Lower leg skin (tissue), 3 donors: ENCODE measurements at regions not wholly inside any gene's neighbourhood (a gene's known extent, or its start where the extent isn't known, plus 50 kb on each side); places are given as distances from the start of the nearest gene placed in this dataset.
"Not testable (repeated sequence)": the region's sequence is repeated elsewhere in the genome, so short reads cannot be mapped to it uniquely, and the experiment has no call there.

Source experiments
- POLR2A ChIP-seq, 2 donors: fragments of 450-650 bp; IDR thresholded peaks; one replicate each; pipeline ENCODE4 v1.6.1; 2016 to 2017; ENCODE audit warnings: antibody characterized with exemption in 2 of 2, mild to moderate bottlenecking in 1 of 2, moderate library complexity in 1 of 2
- TF ChIP-seq, protein P1 (sequence below), 3 donors: fragments of 450-650 bp; IDR thresholded peaks; one replicate each; pipeline ENCODE4 v1.5.1; 2016; ENCODE audit warnings: antibody characterized with exemption in 3 of 3, mild to moderate bottlenecking in 3 of 3, moderate library complexity in 2 of 3

DNA sequence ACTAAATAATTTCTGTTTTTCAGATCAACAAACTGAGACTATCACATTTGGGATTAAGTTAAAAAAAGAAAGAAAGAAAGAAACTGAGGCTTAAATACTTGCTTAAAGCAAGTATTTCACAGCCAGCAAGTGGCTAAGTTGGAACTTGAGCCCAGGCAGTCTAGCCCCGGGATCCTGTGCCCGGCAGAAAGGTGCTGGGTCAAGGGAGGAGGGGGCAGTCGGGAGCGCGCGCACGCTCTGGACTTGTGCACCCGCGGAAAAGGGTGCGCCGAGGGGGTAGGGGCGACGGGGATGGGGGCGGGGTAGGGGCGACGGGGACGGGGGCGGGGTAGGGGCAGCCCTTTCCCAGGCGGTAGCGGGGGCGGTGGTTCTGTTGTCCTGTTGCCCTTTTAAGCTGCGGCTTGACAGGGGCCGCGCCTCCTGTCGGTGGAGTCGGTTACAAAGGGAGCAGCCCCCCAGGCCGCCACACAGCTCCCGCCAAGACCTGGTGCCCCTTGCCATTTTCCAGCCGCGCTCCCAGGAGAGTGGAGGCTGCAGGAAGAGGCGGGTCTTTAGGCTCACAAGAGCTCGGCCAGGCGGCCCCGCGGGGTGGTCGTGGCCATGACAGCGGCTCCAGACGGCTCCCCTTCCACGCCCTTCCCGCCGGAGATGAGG lies 60.6 kb downstream of the GOLGA8T start:
- TF ChIP-seq, protein P1, sequence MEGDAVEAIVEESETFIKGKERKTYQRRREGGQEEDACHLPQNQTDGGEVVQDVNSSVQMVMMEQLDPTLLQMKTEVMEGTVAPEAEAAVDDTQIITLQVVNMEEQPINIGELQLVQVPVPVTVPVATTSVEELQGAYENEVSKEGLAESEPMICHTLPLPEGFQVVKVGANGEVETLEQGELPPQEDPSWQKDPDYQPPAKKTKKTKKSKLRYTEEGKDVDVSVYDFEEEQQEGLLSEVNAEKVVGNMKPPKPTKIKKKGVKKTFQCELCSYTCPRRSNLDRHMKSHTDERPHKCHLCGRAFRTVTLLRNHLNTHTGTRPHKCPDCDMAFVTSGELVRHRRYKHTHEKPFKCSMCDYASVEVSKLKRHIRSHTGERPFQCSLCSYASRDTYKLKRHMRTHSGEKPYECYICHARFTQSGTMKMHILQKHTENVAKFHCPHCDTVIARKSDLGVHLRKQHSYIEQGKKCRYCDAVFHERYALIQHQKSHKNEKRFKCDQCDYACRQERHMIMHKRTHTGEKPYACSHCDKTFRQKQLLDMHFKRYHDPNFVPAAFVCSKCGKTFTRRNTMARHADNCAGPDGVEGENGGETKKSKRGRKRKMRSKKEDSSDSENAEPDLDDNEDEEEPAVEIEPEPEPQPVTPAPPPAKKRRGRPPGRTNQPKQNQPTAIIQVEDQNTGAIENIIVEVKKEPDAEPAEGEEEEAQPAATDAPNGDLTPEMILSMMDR (IDR thresholded peaks at IDR 0.05) = not testable (repeated sequence)
- TF ChIP-seq POLR2A (IDR thresholded peaks at IDR 0.05) = not testable (repeated sequence)
